Endothelial cell of umbilical vein (primary cell): ENCODE measurements at regions not wholly inside any gene's neighbourhood (a gene's known extent, or its start where the extent isn't known, plus 50 kb on each side); places are given as distances from the start of the nearest gene placed in this dataset.

Experiments
- BruUV-seq: library from RNA; stranded (reverse); fragments of 400-500 nt; replicated peaks from 2 replicates; lab custom pipeline; 2021; lab: Mats Ljungman, UMichigan
- CTCF ChIA-PET: fragments of 300-600, 350-600 bp; sonication (Branson Sonifier 250); formaldehyde crosslinking; loops from one replicate; lab custom pipeline; 2021; ENCODE audit warnings: antibody characterized with exemption, inconsistent platforms; lab: Charles Lee
- POLR2A ChIA-PET: fragments of 300-600, 350-600 bp; sonication (Branson Sonifier 250); formaldehyde crosslinking; loops from one replicate; lab custom pipeline; 2021; ENCODE audit warnings: antibody characterized with exemption, inconsistent platforms; lab: Charles Lee
- DNase-seq: peaks from one replicate; pipeline ENCODE4 v3.0.0-alpha.2; 2011; ENCODE audit warnings: low read depth, low spot score
- FAIRE-seq: peaks from 2 replicates; lab custom pipeline; 2011; peaks lifted over from hg19 to GRCh38; lab: Jason Lieb, UNC
- H2AFZ ChIP-seq: 2 replicates; pipeline ENCODE4 v1.6.0; 2012; ENCODE audit warnings: low read depth, low read length, control low read depth, inconsistent platforms
- H3K27ac ChIP-seq: 2 replicates; pipeline ENCODE4 v1.5.1; 2011; ENCODE audit warnings: low read depth, mild to moderate bottlenecking, control low read depth, low read length, moderate library complexity; ENCODE audit not compliant: insufficient read depth
- H3K27me3 ChIP-seq, 2 experiments: 2 replicates each; pipeline versions ENCODE4 v1.6.0 to v1.6.1; 2011; ENCODE audit warnings: low read length in 2 of 2, mixed read lengths in 1 of 2; ENCODE audit not compliant: control insufficient read depth in 2 of 2, insufficient read depth in 2 of 2
- H3K36me3 ChIP-seq, 2 experiments: 2 replicates in 1 of 2; 3 replicates in 1 of 2; pipeline ENCODE4 v1.5.1; 2011; ENCODE audit warnings: low read length in 2 of 2, mild to moderate bottlenecking in 1 of 2, moderate library complexity in 1 of 2; ENCODE audit not compliant: control insufficient read depth in 2 of 2, insufficient read depth in 2 of 2; ENCODE audit errors: extremely low read depth in 1 of 2
- H3K4me1 ChIP-seq: 3 replicates; pipeline ENCODE4 v1.5.1; 2011; ENCODE audit warnings: mild to moderate bottlenecking, low read length; ENCODE audit not compliant: control insufficient read depth, insufficient read depth; ENCODE audit errors: extremely low read depth
- H3K4me2 ChIP-seq: 2 replicates; pipeline ENCODE4 v1.6.1; 2011; ENCODE audit warnings: low read length, control low read depth, mixed read lengths; ENCODE audit not compliant: insufficient read depth
- H3K4me3 ChIP-seq, 3 experiments: fragments of 200-600 bp in 1 of 3; sonication (generic), shearing (Covaris generic) in 1 of 3; replicated peaks in 1 of 3; 2 replicates each; pipeline ENCODE4 v1.5.1; 2011 to 2016; ENCODE audit warnings: control low read depth in 3 of 3, low read length in 3 of 3, mild to moderate bottlenecking in 2 of 3, inconsistent platforms in 1 of 3, low read depth in 1 of 3, moderate library complexity in 1 of 3; ENCODE audit not compliant: insufficient read depth in 1 of 3
- H3K79me2 ChIP-seq: 2 replicates; pipeline ENCODE4 v1.6.0; 2012; ENCODE audit warnings: low read length, inconsistent platforms; ENCODE audit not compliant: control insufficient read depth, insufficient read depth
- H3K9ac ChIP-seq: replicated peaks from 2 replicates; pipeline ENCODE3; 2011; ENCODE audit warnings: low read length, control low read depth; ENCODE audit not compliant: insufficient read depth; ENCODE audit errors: extremely low read depth
- H3K9me1 ChIP-seq: replicated peaks from 3 replicates; pipeline ENCODE4 v1.6.0; 2011; ENCODE audit warnings: mild to moderate bottlenecking, low read length; ENCODE audit not compliant: control insufficient read depth, insufficient read depth; ENCODE audit errors: extremely low read depth
- H3K9me3 ChIP-seq: replicated peaks from 2 replicates; pipeline ENCODE4 v1.5.1; 2012; ENCODE audit warnings: low read length, inconsistent platforms; ENCODE audit not compliant: control insufficient read depth, insufficient read depth
- H4K20me1 ChIP-seq: replicated peaks from 2 replicates; pipeline ENCODE3; 2011; ENCODE audit warnings: mild to moderate bottlenecking, low read length; ENCODE audit not compliant: control insufficient read depth, insufficient read depth; ENCODE audit errors: extremely low read depth
- EZH2 ChIP-seq: IDR thresholded peaks from 2 replicates; pipeline ENCODE4 v1.6.1; 2012; ENCODE audit warnings: borderline replicate concordance, low read depth, mild to moderate bottlenecking, moderate library complexity, low read length, inconsistent platforms; ENCODE audit not compliant: severe bottlenecking
- FOS ChIP-seq: IDR thresholded peaks from 2 replicates; pipeline ENCODE4 v1.6.1; 2011; ENCODE audit warnings: mild to moderate bottlenecking, low read length, moderate library complexity, borderline replicate concordance; ENCODE audit not compliant: insufficient read depth
- GATA2 ChIP-seq: IDR thresholded peaks from 2 replicates; pipeline ENCODE4 v1.7.0; 2011; ENCODE audit warnings: low read depth, mild to moderate bottlenecking, moderate library complexity, mixed read lengths, low read length; ENCODE audit not compliant: insufficient read length, insufficient read depth
- JUN ChIP-seq: IDR thresholded peaks from 2 replicates; pipeline ENCODE4 v1.6.1; 2011; ENCODE audit warnings: borderline replicate concordance, low read depth; ENCODE audit not compliant: insufficient read length, insufficient read depth
- MYC ChIP-seq: IDR thresholded peaks from one replicate; pipeline ENCODE4 v1.6.1; 2011; ENCODE audit warnings: mild to moderate bottlenecking, low read depth, low read length
- POLR2A ChIP-seq: IDR thresholded peaks from 2 replicates; pipeline ENCODE4 v1.6.1; 2012; ENCODE audit warnings: low read depth, mild to moderate bottlenecking, control low read depth, low read length
- POLR2AphosphoS5 ChIP-seq: IDR thresholded peaks from 2 replicates; pipeline ENCODE4 v1.6.1; 2012; ENCODE audit warnings: low read depth, mild to moderate bottlenecking, control low read depth, low read length, moderate library complexity; ENCODE audit not compliant: insufficient read depth
- dilution Hi-C: fragments of 300-500 bp; cut with MboI; formaldehyde crosslinking; loops from one replicate; pipeline ENCODE4 v1.15.0; 2019; ENCODE audit warnings: low sequenced_read_pairs; ENCODE audit not compliant: extremely low pct_ligation_motif_present
- intact Hi-C: fragments of 100-400 bp; cut with micrococcal nuclease; formaldehyde crosslinking; loops from one replicate; pipeline ENCODE4 v1.10.0; 2022
- TF ChIP-seq, protein P1 (sequence below), 2 donors: IDR thresholded peaks; 1 replicate in 1 of 2; 2 replicates in 1 of 2; pipeline ENCODE4 v1.5.1; 2011; ENCODE audit warnings: low read length in 2 of 2, mild to moderate bottlenecking in 2 of 2, moderate library complexity in 2 of 2, control low read depth in 1 of 2, inconsistent platforms in 1 of 2, low read depth in 1 of 2; ENCODE audit not compliant: insufficient read depth in 1 of 2; ENCODE audit errors: extremely low read depth in 1 of 2
- TF ChIP-seq, protein P2 (sequence below): IDR thresholded peaks from 2 replicates; pipeline ENCODE4 v1.6.1; 2011; ENCODE audit not compliant: insufficient read depth, insufficient read length

DNA sequence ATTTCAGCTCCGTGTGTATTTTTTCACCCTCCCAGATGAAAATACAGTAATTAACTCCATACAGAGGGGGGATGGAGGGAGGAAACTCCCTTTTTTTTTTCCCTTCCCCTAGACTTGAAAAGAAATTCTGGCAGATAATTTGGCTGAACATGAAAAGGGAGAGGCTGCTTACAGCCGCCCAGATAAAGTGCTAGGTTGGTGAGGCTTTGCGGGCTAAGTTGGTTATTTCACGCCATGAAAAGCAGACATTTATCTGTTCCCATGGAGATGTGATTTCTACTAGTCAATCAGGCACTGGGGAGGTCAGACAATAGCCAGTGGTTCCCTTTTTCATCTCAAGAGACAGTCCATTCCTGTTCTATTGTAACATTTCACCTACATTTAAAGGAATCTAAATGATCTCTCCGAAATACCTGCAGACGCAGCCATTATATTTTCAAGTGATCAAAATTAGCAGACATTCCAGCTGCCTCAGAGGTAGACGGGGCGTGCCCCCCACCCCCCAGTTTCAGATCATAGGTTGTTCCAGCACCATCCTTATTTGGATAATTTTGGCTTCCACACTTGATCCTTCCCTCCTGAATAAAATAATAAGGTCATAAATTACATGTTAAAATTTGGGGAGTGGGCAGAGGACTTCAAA lies 143.9 kb upstream of the ZNF217 start:
- DNase-seq (peak; percentile 13), FAIRE-seq (no peak)
- ChIA-PET POLR2A (no interaction called here), CTCF (interaction anchor here (0.8 to 1.8 kb wide), 6 partner anchors 15 to 158 kb away, joined by 3 to 7 read pairs (median 4); no protein-coding TSS in a partner anchor)
- H3K9me3 ChIP-seq: no peaks in the 10 kb centered on the region
- intact Hi-C loops (loop anchor here (5.0 kb wide), 3 partner anchors 55 to 145 kb away; partner anchors contain the start of gene ZNF217), dilution Hi-C loops (no loop called here)
- no peaks in the 10 kb centered on the region for H3K36me3 ChIP-seq
- H3K27me3 ChIP-seq: peaks cover 2 to 7% of the 10 kb centered on the region in 2 experiments
- TF ChIP-seq POLR2AphosphoS5: no peak
- no peak for TF ChIP-seq JUN
- no peak for TF ChIP-seq MYC
- TF ChIP-seq, protein P1, sequence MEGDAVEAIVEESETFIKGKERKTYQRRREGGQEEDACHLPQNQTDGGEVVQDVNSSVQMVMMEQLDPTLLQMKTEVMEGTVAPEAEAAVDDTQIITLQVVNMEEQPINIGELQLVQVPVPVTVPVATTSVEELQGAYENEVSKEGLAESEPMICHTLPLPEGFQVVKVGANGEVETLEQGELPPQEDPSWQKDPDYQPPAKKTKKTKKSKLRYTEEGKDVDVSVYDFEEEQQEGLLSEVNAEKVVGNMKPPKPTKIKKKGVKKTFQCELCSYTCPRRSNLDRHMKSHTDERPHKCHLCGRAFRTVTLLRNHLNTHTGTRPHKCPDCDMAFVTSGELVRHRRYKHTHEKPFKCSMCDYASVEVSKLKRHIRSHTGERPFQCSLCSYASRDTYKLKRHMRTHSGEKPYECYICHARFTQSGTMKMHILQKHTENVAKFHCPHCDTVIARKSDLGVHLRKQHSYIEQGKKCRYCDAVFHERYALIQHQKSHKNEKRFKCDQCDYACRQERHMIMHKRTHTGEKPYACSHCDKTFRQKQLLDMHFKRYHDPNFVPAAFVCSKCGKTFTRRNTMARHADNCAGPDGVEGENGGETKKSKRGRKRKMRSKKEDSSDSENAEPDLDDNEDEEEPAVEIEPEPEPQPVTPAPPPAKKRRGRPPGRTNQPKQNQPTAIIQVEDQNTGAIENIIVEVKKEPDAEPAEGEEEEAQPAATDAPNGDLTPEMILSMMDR (IDR thresholded peaks at IDR 0.05; ENCODE audit: extremely low read depth in 1 of 2, insufficient read depth in 1 of 2, low read depth in 1 of 2, low read length in 2 of 2): no peak
- TF ChIP-seq FOS: no peak
- TF ChIP-seq EZH2: no peak
- no peak for TF ChIP-seq POLR2A
- TF ChIP-seq GATA2: no peak
- TF ChIP-seq, protein P2, sequence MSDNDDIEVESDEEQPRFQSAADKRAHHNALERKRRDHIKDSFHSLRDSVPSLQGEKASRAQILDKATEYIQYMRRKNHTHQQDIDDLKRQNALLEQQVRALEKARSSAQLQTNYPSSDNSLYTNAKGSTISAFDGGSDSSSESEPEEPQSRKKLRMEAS: no peak
- H4K20me1 ChIP-seq: no peaks in the 10 kb centered on the region
- H3K4me3 ChIP-seq: no peak overlapping the region
- peak overlapping the region; percentile 89 for H2AFZ ChIP-seq
- H3K9ac ChIP-seq: no peak overlapping the region
- no peaks in the 10 kb centered on the region for H3K79me2 ChIP-seq
- no peak overlapping the region for H3K27ac ChIP-seq
- H3K9me1 ChIP-seq: no peaks in the 10 kb centered on the region
- BruUV-seq: no TSS peak
- H3K4me2 ChIP-seq: peak overlapping the region; percentile 53
- peaks cover 11% of the 10 kb centered on the region for H3K4me1 ChIP-seq
